ENCODE measurements at regions not wholly inside any gene's neighbourhood (a gene's known extent, or its start where the extent isn't known, plus 50 kb on each side); places are given as distances from the start of the nearest gene placed in this dataset.

DNA sequence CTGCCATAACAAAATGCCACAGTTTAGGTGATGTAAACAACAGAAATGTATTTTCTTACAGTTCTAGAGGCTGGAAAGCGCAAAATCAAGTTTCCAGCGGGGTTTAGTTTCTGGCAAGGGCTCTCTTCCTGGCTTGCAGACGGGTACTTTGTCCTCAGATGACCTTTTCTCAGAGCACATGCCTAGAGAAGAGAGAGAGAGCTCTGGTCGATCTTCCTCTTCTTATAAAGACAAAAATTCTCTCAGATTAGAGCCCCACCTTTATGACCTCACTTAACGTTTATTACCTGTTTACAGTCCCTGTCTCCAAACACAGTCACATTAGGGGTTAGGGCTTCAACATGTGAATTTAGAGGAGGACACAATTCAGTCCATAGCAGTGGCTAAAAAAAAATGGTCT is 119.7 kb downstream of the CETN3 start:
- intact Hi-C loops (cut with micrococcal nuclease; ENCODE audit: unreplicated experiment) = no loop called here
- no peaks in the 10 kb centered on the region for H3K27me3 ChIP-seq (ENCODE audit: control insufficient read depth, insufficient read depth, low read length)
- no peak overlapping the region for H3K4me3 ChIP-seq (ENCODE audit: low read depth in 2 of 2, low read length in 2 of 2)
- in situ Hi-C loops (cut with HindIII; ENCODE audit: low pct_unique_long_range_greater_than_20kb, low sequenced_read_pairs) = no loop called here
- CTCF ChIA-PET = no interaction called here
- no peaks in the 10 kb centered on the region for H3K4me1 ChIP-seq (ENCODE audit: control insufficient read depth, insufficient read depth, low read length)
- POLR2A ChIA-PET = no interaction called here
- H3K36me3 ChIP-seq (ENCODE audit: control insufficient read depth, insufficient read depth, low read length) = no peaks in the 10 kb centered on the region
- no peak for DNase-seq (ENCODE audit: low read depth, low spot score)
- no TSS peak for BruUV-seq (replicated peaks)
- H3K27ac ChIP-seq (ENCODE audit: low read length) = no peak overlapping the region
- no peak for ATAC-seq
- no peaks in the 10 kb centered on the region for H3K9me3 ChIP-seq (ENCODE audit: control insufficient read depth, insufficient read depth, low read depth, low read length)
- TF ChIP-seq POLR2AphosphoS5 (IDR thresholded peaks at IDR 0.05; ENCODE audit: low read depth, low read length) (no peak), SIN3A (IDR thresholded peaks at IDR 0.05; ENCODE audit: borderline replicate concordance, insufficient read depth, low read depth, low read length) (no peak), TCF7L2 (IDR thresholded peaks at IDR 0.05; ENCODE audit: low read depth, low read length) (no peak)
- TF ChIP-seq, protein P1, sequence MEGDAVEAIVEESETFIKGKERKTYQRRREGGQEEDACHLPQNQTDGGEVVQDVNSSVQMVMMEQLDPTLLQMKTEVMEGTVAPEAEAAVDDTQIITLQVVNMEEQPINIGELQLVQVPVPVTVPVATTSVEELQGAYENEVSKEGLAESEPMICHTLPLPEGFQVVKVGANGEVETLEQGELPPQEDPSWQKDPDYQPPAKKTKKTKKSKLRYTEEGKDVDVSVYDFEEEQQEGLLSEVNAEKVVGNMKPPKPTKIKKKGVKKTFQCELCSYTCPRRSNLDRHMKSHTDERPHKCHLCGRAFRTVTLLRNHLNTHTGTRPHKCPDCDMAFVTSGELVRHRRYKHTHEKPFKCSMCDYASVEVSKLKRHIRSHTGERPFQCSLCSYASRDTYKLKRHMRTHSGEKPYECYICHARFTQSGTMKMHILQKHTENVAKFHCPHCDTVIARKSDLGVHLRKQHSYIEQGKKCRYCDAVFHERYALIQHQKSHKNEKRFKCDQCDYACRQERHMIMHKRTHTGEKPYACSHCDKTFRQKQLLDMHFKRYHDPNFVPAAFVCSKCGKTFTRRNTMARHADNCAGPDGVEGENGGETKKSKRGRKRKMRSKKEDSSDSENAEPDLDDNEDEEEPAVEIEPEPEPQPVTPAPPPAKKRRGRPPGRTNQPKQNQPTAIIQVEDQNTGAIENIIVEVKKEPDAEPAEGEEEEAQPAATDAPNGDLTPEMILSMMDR (IDR thresholded peaks at IDR 0.05) = no peak
- TF ChIP-seq, protein P2, sequence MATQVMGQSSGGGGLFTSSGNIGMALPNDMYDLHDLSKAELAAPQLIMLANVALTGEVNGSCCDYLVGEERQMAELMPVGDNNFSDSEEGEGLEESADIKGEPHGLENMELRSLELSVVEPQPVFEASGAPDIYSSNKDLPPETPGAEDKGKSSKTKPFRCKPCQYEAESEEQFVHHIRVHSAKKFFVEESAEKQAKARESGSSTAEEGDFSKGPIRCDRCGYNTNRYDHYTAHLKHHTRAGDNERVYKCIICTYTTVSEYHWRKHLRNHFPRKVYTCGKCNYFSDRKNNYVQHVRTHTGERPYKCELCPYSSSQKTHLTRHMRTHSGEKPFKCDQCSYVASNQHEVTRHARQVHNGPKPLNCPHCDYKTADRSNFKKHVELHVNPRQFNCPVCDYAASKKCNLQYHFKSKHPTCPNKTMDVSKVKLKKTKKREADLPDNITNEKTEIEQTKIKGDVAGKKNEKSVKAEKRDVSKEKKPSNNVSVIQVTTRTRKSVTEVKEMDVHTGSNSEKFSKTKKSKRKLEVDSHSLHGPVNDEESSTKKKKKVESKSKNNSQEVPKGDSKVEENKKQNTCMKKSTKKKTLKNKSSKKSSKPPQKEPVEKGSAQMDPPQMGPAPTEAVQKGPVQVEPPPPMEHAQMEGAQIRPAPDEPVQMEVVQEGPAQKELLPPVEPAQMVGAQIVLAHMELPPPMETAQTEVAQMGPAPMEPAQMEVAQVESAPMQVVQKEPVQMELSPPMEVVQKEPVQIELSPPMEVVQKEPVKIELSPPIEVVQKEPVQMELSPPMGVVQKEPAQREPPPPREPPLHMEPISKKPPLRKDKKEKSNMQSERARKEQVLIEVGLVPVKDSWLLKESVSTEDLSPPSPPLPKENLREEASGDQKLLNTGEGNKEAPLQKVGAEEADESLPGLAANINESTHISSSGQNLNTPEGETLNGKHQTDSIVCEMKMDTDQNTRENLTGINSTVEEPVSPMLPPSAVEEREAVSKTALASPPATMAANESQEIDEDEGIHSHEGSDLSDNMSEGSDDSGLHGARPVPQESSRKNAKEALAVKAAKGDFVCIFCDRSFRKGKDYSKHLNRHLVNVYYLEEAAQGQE (IDR thresholded peaks at IDR 0.05; ENCODE audit: insufficient read depth in 1 of 2, low read depth in 2 of 2, low read length in 1 of 2) = no peak

DNA sequence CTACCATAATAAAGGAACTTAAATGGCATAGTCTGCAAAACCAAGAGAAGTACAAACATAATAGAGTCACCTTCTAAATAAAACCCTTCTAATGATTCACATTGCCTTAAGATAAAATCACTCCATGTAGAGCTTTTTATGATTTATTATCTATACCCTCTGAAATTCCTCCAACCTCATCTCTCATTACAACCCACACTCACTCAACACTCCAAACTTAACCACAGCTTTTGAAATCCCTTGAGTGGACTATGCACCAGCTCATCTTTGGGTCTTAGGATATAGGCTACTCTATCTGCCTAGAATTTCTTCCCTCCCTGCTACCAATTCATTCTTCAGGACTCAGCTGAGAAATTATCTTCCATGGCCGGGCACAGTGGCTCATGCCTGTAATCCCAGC is 122.5 kb downstream of the CETN3 start:
- Histone ChIP-seq H3K36me3 (ENCODE audit: control insufficient read depth, insufficient read depth, low read length) (no peaks in the 10 kb centered on the region), H3K27ac (ENCODE audit: low read length) (no peak overlapping the region)
- CTCF ChIA-PET = no interaction called here

More for the DNA sequence above, 122.5 kb downstream of the CETN3 start:
- Histone ChIP-seq H3K27me3 (ENCODE audit: control insufficient read depth, insufficient read depth, low read length) (no peaks in the 10 kb centered on the region), H3K4me1 (ENCODE audit: control insufficient read depth, insufficient read depth, low read length) (no peaks in the 10 kb centered on the region), H3K9me3 (ENCODE audit: control insufficient read depth, insufficient read depth, low read depth, low read length) (no peaks in the 10 kb centered on the region), H3K4me3 (ENCODE audit: low read depth in 2 of 2, low read length in 2 of 2) (no peak overlapping the region)
- in situ Hi-C loops (cut with HindIII; ENCODE audit: low pct_unique_long_range_greater_than_20kb, low sequenced_read_pairs) = no loop called here
- DNase-seq (ENCODE audit: low read depth, low spot score) = no peak
- ATAC-seq = no peak
- POLR2A ChIA-PET = no interaction called here
- intact Hi-C loops (cut with micrococcal nuclease; ENCODE audit: unreplicated experiment) = no loop called here
- TF ChIP-seq TCF7L2 (IDR thresholded peaks at IDR 0.05; ENCODE audit: low read depth, low read length) (no peak), SIN3A (IDR thresholded peaks at IDR 0.05; ENCODE audit: borderline replicate concordance, insufficient read depth, low read depth, low read length) (no peak), POLR2AphosphoS5 (IDR thresholded peaks at IDR 0.05; ENCODE audit: low read depth, low read length) (no peak)
- TF ChIP-seq, protein P2 (IDR thresholded peaks at IDR 0.05; ENCODE audit: insufficient read depth in 1 of 2, low read depth in 2 of 2, low read length in 1 of 2) = no peak
- TF ChIP-seq, protein P1 (IDR thresholded peaks at IDR 0.05) = no peak
- no TSS peak for BruUV-seq (replicated peaks)
